Progenitor cell of endocrine pancreas (in vitro differentiated cells): ENCODE measurements at regions not wholly inside any gene's neighbourhood (a gene's known extent, or its start where the extent isn't known, plus 50 kb on each side); places are given as distances from the start of the nearest gene placed in this dataset.

Experiments
- DNase-seq: peaks from one replicate; pipeline ENCODE4 v3.0.0; 2021; ENCODE audit warnings: low spot score; ENCODE audit not compliant: unreplicated experiment
- H3K27ac Mint-ChIP-seq: 2 replicates; pipeline ENCODE4 v1.8.0; 2021; ENCODE audit warnings: mild to moderate bottlenecking, moderate library complexity, mixed read lengths
- H3K27me3 Mint-ChIP-seq: 2 replicates; pipeline ENCODE4 v1.8.0; 2021; ENCODE audit warnings: mixed read lengths
- H3K36me3 Mint-ChIP-seq: 2 replicates; pipeline ENCODE4 v1.8.0; 2022; ENCODE audit warnings: mixed read lengths; ENCODE audit not compliant: insufficient read depth
- H3K4me1 Mint-ChIP-seq: 2 replicates; pipeline ENCODE4 v1.8.0; 2021; ENCODE audit warnings: low read depth, mixed read lengths
- H3K4me3 Mint-ChIP-seq: 2 replicates; pipeline ENCODE4 v1.8.0; 2021; ENCODE audit warnings: low read depth, mild to moderate bottlenecking, moderate library complexity, mixed read lengths
- H3K9me3 Mint-ChIP-seq: 2 replicates; pipeline ENCODE4 v1.8.0; 2021; ENCODE audit warnings: low read depth, mixed read lengths
- CTCF ChIP-seq: fragments of 200-600 bp; sonication (generic); IDR thresholded peaks from one replicate; pipeline ENCODE4 v1.5.0; 2021; ENCODE audit warnings: antibody characterized with exemption, mild to moderate bottlenecking; ENCODE audit not compliant: unreplicated experiment

GRCh38 chr6:159461266-159461665 lies 231.8 kb downstream of the SOD2 start:
- Mint-ChIP-seq H3K27ac (no peak overlapping the region), H3K27me3 (peaks cover 24% of the 10 kb centered on the region), H3K36me3 (no peaks in the 10 kb centered on the region), H3K4me1 (no peaks in the 10 kb centered on the region), H3K4me3 (no peak overlapping the region), H3K9me3 (no peaks in the 10 kb centered on the region)
- TF ChIP-seq CTCF: no peak
- DNase-seq: no peak

- no peak for TF ChIP-seq CTCF
- no peak overlapping the region for H3K4me3 Mint-ChIP-seq
- no peak overlapping the region for H3K27ac Mint-ChIP-seq
- H3K27me3 Mint-ChIP-seq: peaks cover 21% of the 10 kb centered on the region
- no peaks in the 10 kb centered on the region for H3K36me3 Mint-ChIP-seq
- DNase-seq: no peak
- no peaks in the 10 kb centered on the region for H3K4me1 Mint-ChIP-seq
- no peaks in the 10 kb centered on the region for H3K9me3 Mint-ChIP-seq
Observed at GRCh38 chr6:159460476-159460875, 232.6 kb downstream of the SOD2 start.

GRCh38 chr6:159456349-159456748 lies 236.7 kb downstream of the SOD2 start:
- H3K9me3 Mint-ChIP-seq: no peaks in the 10 kb centered on the region
- H3K27me3 Mint-ChIP-seq: peaks cover 10% of the 10 kb centered on the region
- no peak for TF ChIP-seq CTCF
- H3K4me3 Mint-ChIP-seq: no peak overlapping the region
- no peak overlapping the region for H3K27ac Mint-ChIP-seq
- DNase-seq: no peak
- H3K36me3 Mint-ChIP-seq: no peaks in the 10 kb centered on the region
- H3K4me1 Mint-ChIP-seq: no peaks in the 10 kb centered on the region

GRCh38 chr6:159455700-159456274 lies 237.3 kb downstream of the SOD2 start:
- H3K4me3 Mint-ChIP-seq: no peak overlapping the region
- H3K4me1 Mint-ChIP-seq: no peaks in the 10 kb centered on the region
- no peak overlapping the region for H3K27ac Mint-ChIP-seq
- no peaks in the 10 kb centered on the region for H3K36me3 Mint-ChIP-seq
- H3K27me3 Mint-ChIP-seq: peaks cover 5% of the 10 kb centered on the region
- DNase-seq: no peak
- H3K9me3 Mint-ChIP-seq: no peaks in the 10 kb centered on the region
- no peak for TF ChIP-seq CTCF

- Mint-ChIP-seq H3K27ac (no peak overlapping the region), H3K36me3 (no peaks in the 10 kb centered on the region), H3K4me3 (no peak overlapping the region), H3K9me3 (no peaks in the 10 kb centered on the region), H3K27me3 (peaks cover 25% of the 10 kb centered on the region), H3K4me1 (no peaks in the 10 kb centered on the region)
- no peak for DNase-seq
- no peak for TF ChIP-seq CTCF
Observed at GRCh38 chr6:159450815-159451465, 242.1 kb downstream of the SOD2 start.
